NCI-H1417 treated with DMSO at 0.1 percent for 48 hours (cell line): ENCODE measurements at regions not wholly inside any gene's neighbourhood (a gene's known extent, or its start where the extent isn't known, plus 50 kb on each side); places are given as distances from the start of the nearest gene placed in this dataset.

Source experiments
- DNase-seq: peaks from one replicate; lab custom pipeline; 2025; lab: John Stamatoyannopoulos, UW

DNA sequence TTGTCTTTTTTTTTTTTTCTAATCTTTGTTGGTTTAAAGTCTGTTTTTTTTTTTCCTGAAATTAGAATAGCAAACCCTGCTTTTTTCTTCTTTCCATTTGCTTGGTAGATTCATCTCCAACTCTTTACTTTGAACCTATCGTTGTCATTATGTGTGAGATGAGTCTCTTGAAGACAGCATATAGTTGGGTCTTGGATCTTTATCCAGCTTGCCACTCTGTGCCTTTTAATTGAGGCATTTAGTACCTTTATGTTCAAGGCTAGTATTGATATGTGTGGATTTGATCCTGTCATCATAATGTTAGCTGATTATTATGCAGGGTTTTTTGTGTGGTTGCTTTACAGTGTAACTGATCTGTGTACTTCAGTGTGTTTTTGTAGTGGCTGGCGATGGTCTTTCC lies 383.8 kb downstream of the MAN2A1 start:
- DNase-seq = no peak

DNA sequence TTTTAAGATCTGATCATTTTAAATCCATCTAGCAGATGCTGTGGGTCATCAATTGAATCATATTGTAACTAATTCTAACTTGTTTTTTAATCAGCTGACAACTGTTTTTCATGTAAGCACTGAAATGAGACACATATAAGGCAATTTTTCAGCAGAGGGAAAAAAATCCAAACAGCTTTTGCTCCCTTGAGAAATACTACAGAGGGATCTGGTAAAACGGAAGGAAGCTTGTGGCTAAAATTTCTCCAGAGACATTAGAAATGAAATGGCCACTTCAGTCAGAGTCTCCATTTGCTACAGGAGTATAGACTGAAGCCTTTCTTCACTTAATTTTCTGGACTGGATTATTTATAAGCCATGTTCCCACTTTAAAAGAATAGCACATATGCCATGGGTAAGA lies 385.9 kb downstream of the MAN2A1 start:
- no peak for DNase-seq

GRCh38 chr5:110077147-110077546 lies 387.4 kb downstream of the MAN2A1 start:
- no peak for DNase-seq

DNA sequence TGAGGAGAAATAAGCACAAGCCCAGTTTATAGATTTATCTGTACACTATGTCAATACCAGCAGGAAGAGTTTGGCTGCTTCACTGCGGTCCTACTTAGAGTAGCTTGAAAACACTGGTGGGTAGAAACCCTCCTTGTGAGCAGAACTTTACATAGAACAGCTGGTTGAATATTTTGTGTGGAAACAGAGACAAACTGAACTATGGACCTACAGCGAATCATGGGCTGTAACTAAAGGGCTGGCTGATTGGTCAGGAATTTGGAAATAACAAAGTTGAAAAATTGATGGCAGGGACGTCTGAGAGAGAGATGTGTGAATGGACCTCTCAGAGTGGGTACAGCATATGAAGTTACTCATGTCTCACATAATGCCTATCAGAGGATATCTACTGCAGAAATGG lies 392.5 kb downstream of the MAN2A1 start:
- DNase-seq = no peak

DNA sequence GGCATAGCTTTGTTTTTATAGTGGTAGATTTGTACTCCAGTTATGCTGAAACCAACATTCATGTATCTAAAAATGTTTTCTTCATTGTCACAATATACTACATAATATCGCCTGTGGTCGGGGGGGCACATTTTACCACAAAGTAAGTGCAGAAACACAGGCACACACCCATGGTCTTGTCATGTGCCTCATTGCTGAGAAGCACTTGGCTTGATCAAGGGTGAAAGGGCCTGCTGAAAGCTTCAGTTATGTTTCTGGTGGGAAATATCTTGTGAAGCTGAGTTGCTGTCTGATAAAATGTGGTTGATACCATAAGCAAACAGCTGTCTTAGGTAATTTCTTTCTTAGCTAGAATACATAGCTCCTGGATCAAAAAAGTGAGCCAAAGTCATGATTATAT lies 393.1 kb downstream of the MAN2A1 start:
- no peak for DNase-seq

DNA sequence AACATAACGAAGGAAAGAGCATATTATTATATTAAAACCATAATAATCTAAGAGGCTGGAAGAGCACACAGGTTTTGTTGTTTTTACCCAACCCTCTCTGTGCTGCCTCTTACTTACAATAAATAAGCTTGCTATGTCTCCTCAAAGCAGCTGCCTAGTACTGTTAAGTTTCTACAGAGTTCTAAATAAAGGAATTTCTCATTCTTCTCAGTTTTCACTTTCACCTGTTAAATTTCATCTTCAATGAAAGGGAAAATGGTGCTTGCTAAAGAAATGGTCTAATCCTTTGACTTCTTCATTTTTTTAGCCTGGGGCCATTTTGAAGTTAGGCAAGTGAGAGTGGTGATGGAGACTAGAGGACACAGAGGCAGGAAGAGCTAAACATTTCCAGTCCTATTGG lies 396.1 kb downstream of the MAN2A1 start:
- no peak for DNase-seq

DNA sequence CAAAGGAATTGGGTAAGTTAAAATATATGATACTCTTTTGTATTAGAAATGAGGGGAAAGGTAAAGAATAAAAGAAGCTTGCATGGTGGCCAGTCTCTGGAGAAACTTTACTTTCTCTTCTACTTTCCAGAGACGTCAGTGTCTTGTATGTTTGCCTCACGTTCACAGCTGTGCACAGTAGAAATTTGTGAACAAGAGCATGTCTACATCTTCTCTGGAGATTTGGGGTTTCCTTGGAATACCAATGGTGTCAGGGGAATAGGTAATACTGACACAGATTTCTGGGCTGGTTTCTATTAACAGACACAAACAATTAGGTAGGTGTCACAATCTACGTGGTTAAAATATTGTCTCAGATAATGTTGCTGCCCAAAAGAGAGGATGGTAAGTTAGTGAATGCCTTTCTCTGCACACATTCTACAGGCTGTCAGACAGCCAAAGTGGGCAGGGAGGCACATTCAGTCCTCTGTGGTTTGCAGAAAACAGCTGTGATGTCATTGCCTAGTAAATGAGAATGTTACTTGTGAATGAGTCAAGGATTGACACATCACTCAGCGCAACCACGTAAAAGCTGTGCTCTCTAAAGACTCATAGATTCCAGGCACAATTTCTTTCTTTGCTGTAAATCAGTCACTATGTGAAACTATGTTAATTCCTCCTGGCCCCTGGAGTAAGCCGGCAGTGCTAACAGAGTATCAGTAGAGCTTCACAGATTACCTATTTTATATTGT lies 397.1 kb downstream of the MAN2A1 start:
- DNase-seq = no peak

DNA sequence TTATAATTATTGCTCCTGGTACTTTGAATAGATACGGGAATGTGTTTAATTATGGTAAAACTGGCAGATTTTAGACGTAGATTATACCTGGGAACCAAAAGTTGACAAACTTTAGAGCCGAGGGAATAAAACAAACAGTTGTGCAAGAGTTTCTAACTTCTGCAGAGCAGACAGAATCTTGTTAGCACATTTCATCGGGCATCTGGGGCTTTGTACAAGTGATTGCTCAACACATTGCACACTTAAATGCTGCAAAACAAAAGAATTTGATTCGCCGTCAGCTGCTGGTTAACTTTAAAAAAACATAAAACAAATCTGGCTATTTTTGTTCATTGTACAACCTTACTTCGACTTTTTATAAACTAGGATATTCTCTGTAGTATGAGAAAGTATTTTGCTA lies 398.1 kb downstream of the MAN2A1 start:
- DNase-seq = no peak

DNA sequence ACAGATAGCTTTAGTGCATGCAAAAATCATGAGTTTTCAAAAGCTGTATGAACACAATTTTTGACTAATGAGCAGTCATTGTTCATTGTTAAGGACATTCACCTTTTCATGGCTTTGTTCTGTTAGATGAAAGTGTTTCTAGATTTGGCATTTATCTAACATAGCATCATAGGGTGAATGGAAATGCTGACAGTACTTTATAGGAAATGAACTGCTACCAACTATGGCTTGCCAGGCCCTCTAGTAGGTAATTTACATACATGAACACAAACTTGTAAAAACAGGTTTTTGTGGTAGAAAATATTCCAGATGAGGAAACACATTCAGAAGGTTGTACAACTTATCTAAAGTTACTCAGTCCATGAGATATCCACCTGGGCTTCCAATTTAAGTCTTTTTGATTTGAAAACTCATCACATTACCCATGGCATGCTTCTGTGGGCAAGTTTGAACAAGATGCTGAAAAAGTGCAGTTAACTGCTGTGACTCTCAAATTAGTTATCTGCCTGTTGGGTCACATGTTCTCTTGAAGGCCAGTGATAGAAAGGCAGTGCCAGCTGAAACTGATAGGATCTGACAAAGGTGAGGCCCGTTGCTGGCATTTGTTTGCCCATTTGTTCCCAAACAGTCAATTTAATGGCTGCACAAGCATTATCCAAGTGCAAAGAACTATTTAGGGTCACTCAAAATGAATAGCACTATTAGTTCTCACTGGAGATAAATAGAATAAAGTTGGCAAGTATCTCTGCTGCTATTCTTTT lies 399.1 kb downstream of the MAN2A1 start:
- DNase-seq = no peak

DNA sequence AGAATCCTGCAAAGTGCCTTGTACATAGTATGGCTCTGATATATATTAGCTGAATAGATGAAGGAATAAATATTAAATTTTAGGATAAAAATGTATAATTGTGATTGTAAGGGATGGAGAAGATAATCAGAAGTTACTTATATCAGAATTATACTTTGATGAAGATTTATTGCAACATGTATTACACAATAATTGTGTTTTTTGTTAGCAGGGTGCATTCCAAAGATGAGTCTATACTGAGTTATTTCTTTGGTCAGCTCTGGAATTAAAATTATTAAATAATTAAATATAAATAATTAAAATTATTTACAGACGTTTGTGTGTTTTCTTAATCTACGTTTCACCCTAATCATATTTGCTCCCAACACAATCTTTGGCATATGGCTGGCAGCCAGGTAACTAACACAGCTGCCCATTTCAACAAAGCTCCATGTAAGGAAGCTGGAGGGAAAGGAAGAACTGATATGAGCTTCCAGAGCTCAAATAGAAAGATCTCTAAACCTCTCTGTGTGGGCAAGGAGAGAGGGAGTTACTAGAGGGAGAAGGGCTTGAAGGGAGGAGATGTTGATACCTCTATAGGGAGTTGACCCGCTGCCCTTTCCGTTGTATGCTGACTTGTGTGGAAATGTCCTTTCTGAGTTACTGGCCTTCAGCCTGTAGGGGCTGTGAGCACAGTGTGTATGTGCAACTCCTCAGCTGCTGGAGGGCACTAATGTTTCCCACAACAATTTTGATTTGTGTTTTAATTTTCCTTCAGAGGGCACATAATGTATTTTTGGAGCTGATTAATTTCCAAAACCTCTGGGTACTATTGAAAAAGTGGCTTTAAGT lies 403.4 kb downstream of the MAN2A1 start:
- DNase-seq = no peak

DNA sequence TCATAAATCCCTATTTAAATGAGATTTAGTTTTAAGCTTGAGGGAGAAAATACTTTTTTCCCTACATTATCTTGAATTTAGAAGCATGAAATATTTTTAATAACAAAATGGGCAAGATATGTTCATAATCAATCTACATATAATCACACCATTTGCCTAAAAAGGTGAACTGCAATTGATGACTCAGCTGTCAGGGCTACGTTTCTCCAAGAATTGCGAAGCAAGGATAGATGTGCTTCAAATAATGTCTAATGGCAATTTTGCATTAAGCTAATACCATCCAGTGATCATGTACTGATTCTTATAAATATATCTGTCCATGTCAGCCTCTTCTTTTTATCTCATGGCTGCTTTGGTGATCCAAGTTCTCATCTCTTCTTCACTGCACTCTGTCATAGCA lies 404.4 kb downstream of the MAN2A1 start:
- no peak for DNase-seq

DNA sequence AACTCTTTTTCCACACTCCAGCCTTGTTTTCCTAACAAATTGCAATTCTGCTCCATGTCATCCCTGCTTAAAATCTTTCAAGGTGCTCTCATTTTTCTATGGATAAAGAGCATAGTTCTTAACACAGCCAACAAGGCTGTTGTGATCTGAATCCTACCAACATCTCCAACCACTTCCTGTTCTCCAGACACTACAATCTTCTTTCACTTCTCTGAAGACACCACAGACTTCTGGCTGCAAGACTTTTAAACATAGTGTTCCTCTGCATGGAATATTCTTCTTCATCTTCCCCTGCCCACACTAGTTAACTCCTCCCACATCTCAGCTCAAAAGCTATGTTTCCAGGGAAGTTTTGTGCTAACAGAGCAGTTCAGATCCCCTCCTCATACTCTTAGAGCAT lies 404.8 kb downstream of the MAN2A1 start:
- DNase-seq = no peak

- no peak for DNase-seq
Observed at GRCh38 chr5:110096419-110096818, 406.7 kb downstream of the MAN2A1 start.

- no peak for DNase-seq
Observed at GRCh38 chr5:110099572-110099971, 409.8 kb downstream of the MAN2A1 start.

DNA sequence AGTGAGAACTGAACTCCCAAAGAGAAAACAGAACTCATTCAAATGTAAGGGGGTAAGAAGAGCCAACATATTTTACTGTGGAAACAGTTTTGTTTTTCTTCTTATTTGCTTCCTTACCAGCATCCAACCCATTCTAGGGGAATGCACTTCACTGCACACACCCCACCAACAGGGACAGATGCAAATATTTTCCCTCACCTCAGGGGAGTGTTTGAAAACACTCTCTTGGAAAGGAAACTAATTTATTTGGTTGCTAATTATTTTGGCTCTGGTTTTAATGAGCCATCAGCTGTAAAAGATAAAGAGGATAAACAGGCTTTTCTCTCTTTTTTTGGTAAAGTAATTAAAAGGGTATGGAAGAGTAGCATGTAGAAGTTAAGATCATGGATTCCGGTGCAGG lies 413.4 kb downstream of the MAN2A1 start:
- no peak for DNase-seq

GRCh38 chr5:110104060-110104725 lies 414.5 kb downstream of the MAN2A1 start:
- DNase-seq = no peak

DNA sequence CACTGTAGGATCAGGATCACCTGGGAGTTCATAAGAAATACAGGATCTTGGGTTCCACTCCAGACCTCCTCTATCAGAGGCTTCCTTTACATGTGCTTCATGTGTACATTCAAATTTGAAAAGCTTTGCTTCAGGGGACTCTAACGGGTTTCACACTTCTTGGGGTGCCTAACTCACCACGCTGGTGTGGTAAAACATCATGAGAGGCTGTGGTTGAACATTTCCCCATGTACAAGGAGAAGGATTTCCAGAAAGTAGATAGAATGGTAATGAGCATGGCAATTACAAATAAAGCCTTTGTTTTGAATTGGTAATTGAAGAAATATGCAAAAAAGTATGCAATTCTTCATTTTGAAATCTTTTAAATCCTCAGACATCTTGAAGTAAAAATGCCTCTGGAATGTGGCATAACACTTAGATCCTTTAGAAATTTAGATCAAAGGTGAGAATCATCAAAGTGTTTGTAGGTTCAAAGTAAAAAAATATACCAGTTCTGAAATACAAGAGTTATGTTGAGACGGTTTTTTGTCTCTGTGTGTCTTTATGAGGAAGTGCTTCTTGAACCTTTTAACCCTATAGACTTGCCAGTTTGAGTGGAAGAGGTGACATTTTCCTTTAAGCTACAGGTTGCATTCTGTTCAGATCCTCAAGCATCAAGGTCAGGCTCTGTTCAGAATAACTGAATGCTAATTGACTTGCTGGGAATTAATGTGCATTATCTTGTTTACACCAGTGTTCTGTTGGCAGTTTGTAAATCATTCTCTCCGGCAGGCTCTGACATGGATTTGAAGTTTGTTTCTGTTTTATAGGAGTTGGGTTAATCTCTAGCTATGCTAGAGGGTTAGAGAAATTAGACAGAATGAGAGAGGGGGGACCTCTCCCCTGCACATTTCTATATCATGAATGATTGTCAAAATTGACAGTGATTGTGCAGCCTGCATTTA lies 415.3 kb downstream of the MAN2A1 start:
- DNase-seq = no peak

GRCh38 chr5:110105692-110106091 lies 416.0 kb downstream of the MAN2A1 start:
- no peak for DNase-seq

GRCh38 chr5:110106750-110107149 lies 417.0 kb downstream of the MAN2A1 start:
- no peak for DNase-seq

DNA sequence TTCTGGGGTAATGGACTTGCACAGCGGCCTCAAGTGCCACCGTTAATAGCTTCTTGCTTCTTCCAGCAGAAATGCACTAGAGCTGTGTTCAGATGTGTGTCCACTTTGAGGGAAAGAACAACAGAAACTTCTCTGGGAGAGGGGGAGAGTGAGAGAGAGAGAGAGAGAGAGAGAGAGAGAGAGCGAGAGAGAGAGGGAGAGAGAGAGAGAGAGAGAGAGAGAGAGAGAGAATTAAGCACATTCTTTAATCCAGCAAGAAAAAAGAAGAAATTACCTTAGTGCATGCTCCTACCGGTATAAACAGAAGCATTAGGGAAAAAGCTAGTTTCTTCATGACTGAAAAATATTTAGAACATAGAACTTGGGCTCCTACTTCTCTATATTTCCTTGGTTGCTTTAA lies 418.8 kb downstream of the MAN2A1 start:
- no peak for DNase-seq

DNA sequence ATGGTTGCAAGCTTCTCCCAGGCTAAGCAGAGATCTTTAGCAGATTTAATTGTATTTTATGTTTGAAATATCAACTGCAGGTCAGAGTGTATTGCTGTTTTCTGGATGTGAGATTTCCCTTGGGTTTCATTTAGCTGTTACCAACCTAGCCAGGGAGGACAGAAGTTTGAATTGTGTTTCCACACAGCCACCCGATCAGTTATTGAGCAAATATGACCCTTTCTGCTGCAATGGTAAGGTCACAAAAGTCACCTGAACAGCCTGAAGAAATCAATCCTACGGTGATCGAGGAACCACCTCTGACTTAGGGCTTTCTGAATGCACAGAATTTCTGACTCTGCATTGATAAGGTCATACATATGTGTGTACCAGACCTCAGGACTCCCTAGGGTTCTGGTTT lies 419.9 kb downstream of the MAN2A1 start:
- no peak for DNase-seq
